HL-60 (cell line): ENCODE measurements at regions not wholly inside any gene's neighbourhood (a gene's known extent, or its start where the extent isn't known, plus 50 kb on each side); places are given as distances from the start of the nearest gene placed in this dataset.
A peak's percentile ranks its signal among the peaks of the same experiment; 100 is the strongest.

Experiments used
- DNase-seq, 2 experiments: peaks; one replicate each; pipeline ENCODE4 v3.0.0-alpha.2; 2010 to 2020; ENCODE audit warnings: low read depth in 1 of 2, low spot score in 1 of 2
- H3K27ac ChIP-seq: fragments of 250-450 bp; sonication (Bioruptor Pico); replicated peaks from 2 replicates; pipeline ENCODE4 v1.5.1; 2020; ENCODE audit warnings: mild to moderate bottlenecking, moderate library complexity
- H3K27me3 ChIP-seq: fragments of 250-450 bp; sonication (Bioruptor Pico); 2 replicates; pipeline ENCODE4 v1.5.1; 2021; ENCODE audit warnings: mild to moderate bottlenecking, moderate library complexity; ENCODE audit not compliant: insufficient read depth, poor library complexity, severe bottlenecking
- H3K4me3 ChIP-seq: replicated peaks from 2 replicates; pipeline ENCODE4 v1.5.1; 2011; ENCODE audit warnings: mild to moderate bottlenecking, control low read depth, low read length; ENCODE audit not compliant: insufficient read depth
- GABPA ChIP-seq: IDR thresholded peaks from 2 replicates; pipeline ENCODE4 v1.6.1; 2012; ENCODE audit warnings: low read depth
- POLR2AphosphoS5 ChIP-seq: IDR thresholded peaks from 2 replicates; pipeline ENCODE4 v1.6.1; 2012; ENCODE audit warnings: low read depth
- SPI1 ChIP-seq: IDR thresholded peaks from 2 replicates; pipeline ENCODE4 v1.6.1; 2012; ENCODE audit warnings: low read depth, mild to moderate bottlenecking, borderline replicate concordance
- TF ChIP-seq, protein P1 (sequence below): IDR thresholded peaks from 2 replicates; pipeline ENCODE4 v1.6.1; 2012; ENCODE audit warnings: low read depth; ENCODE audit not compliant: insufficient replicate concordance
- TF ChIP-seq, protein P2 (sequence below): IDR thresholded peaks from one replicate; pipeline ENCODE4 v1.5.1; 2011; ENCODE audit warnings: low read length, control low read depth, inconsistent platforms; ENCODE audit not compliant: insufficient read depth

DNA sequence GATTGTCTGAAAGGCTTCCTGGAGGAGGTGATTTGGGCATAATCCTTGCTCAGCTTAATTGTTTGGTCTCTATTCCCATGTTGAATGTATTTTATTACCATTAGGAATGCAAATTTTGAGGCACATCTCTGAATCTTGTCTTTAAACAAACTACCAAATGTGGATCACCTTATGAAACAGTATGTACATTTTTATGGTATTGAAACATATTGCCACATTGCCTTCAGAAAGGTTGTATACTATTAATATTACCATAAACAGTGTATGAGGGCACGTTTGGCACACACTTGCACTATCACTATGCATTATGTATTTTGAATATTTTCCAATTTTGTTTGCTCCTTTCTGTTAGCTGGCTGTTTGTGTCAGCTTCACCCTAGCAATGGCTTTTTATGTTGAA is 60.0 kb upstream of the ALB start:
- TF ChIP-seq, protein P1, sequence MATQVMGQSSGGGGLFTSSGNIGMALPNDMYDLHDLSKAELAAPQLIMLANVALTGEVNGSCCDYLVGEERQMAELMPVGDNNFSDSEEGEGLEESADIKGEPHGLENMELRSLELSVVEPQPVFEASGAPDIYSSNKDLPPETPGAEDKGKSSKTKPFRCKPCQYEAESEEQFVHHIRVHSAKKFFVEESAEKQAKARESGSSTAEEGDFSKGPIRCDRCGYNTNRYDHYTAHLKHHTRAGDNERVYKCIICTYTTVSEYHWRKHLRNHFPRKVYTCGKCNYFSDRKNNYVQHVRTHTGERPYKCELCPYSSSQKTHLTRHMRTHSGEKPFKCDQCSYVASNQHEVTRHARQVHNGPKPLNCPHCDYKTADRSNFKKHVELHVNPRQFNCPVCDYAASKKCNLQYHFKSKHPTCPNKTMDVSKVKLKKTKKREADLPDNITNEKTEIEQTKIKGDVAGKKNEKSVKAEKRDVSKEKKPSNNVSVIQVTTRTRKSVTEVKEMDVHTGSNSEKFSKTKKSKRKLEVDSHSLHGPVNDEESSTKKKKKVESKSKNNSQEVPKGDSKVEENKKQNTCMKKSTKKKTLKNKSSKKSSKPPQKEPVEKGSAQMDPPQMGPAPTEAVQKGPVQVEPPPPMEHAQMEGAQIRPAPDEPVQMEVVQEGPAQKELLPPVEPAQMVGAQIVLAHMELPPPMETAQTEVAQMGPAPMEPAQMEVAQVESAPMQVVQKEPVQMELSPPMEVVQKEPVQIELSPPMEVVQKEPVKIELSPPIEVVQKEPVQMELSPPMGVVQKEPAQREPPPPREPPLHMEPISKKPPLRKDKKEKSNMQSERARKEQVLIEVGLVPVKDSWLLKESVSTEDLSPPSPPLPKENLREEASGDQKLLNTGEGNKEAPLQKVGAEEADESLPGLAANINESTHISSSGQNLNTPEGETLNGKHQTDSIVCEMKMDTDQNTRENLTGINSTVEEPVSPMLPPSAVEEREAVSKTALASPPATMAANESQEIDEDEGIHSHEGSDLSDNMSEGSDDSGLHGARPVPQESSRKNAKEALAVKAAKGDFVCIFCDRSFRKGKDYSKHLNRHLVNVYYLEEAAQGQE = no peak
- TF ChIP-seq POLR2AphosphoS5 (no peak), GABPA (no peak), SPI1 (no peak)
- TF ChIP-seq, protein P2, sequence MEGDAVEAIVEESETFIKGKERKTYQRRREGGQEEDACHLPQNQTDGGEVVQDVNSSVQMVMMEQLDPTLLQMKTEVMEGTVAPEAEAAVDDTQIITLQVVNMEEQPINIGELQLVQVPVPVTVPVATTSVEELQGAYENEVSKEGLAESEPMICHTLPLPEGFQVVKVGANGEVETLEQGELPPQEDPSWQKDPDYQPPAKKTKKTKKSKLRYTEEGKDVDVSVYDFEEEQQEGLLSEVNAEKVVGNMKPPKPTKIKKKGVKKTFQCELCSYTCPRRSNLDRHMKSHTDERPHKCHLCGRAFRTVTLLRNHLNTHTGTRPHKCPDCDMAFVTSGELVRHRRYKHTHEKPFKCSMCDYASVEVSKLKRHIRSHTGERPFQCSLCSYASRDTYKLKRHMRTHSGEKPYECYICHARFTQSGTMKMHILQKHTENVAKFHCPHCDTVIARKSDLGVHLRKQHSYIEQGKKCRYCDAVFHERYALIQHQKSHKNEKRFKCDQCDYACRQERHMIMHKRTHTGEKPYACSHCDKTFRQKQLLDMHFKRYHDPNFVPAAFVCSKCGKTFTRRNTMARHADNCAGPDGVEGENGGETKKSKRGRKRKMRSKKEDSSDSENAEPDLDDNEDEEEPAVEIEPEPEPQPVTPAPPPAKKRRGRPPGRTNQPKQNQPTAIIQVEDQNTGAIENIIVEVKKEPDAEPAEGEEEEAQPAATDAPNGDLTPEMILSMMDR = no peak
- Histone ChIP-seq H3K27me3 (peaks cover 6% of the 10 kb centered on the region), H3K27ac (no peak overlapping the region), H3K4me3 (no peak overlapping the region)
- no peak for DNase-seq

DNA sequence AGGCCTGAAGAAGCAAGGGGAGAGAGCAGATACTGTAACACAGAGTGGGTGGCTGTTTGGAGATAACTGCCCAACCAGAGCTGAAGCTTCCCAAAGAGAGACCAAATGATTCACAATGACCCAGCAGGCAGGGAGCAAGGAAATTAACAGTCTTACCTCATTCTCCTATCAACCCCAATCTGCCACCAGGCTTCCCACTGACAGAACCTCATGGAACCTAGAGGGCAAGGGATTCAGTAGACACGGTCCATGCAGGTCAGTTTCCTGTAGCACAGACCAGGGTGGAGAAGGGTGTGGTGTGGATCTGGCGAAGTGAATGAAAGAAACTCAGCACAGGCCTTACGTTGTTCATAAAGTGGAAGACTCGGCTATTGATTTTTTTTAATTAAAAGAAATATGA is 60.7 kb upstream of the ALB start:
- TF ChIP-seq, protein P1 = no peak
- TF ChIP-seq SPI1 = no peak
- TF ChIP-seq, protein P2 = no peak
- no peak for TF ChIP-seq POLR2AphosphoS5
- no peak for TF ChIP-seq GABPA
- Histone ChIP-seq H3K4me3 (no peak overlapping the region), H3K27ac (no peak overlapping the region), H3K27me3 (peaks cover 6% of the 10 kb centered on the region)
- DNase-seq = no peak

DNA sequence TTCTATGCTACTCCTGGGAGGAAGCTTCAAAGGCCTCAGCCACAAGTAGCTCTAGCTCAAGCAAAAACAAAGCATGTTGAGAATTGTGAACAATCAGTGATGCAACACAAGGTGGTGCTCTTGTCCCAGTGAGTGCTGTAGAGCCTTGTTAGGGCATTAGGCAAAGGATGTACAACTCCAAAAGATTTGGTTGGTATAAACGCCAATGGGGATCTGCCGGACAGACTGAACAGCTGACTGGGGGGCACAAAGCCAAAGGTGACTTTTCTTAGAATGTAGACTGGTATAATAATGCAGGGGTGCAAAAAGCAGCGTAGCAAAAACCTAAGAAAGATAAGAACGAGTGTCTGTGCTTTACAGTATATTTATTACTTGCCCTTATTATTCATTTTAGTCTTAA is 62.6 kb upstream of the ALB start:
- TF ChIP-seq, protein P2 = peak; percentile 27
- TF ChIP-seq SPI1 = no peak
- peak; percentile 18 to 32 for DNase-seq
- peaks cover 3% of the 10 kb centered on the region for H3K27me3 ChIP-seq
- H3K4me3 ChIP-seq = no peak overlapping the region
- H3K27ac ChIP-seq = no peak overlapping the region

DNA sequence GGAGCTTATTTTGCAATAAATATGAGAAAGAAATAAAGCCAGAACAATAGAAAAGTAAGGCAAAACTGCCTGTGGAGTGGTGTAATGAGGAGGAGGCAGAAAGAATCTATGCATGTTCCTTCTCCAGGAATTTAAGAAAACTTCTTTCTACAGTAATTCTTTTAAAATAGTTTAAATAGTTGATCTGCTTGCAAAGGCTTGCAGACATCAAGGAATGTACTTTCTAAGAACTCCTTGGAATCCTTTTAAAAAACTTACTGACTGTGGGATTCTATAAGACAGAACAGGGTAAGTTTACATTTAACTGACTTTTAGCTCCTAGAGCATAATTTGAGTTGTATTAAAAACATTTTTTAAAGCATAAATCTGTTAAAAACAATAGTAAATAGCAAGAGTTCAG is 63.2 kb upstream of the ALB start:
- no peak for DNase-seq
- no peak overlapping the region for H3K27ac ChIP-seq
- TF ChIP-seq, protein P1 = no peak
- no peak for TF ChIP-seq POLR2AphosphoS5
- TF ChIP-seq, protein P2 = no peak
- TF ChIP-seq SPI1 = no peak
- no peak for TF ChIP-seq GABPA
- H3K27me3 ChIP-seq = peaks cover 3% of the 10 kb centered on the region
- H3K4me3 ChIP-seq = no peak overlapping the region
